GM12878 (cell line): ENCODE measurements at regions not wholly inside any gene's neighbourhood (a gene's known extent, or its start where the extent isn't known, plus 50 kb on each side); places are given as distances from the start of the nearest gene placed in this dataset. TPM values are rescaled to one million over a fixed set of nuclear protein-coding genes. Genes with fewer than 3 reads are reported as not detected.

Experiments
- CREB1 ChIP-seq: IDR thresholded peaks from 2 replicates; pipeline ENCODE4 v1.6.1; 2012; ENCODE audit warnings: low read depth, mild to moderate bottlenecking, inconsistent platforms
- RCOR1 ChIP-seq: conservative IDR thresholded peaks from 2 replicates; pipeline ENCODE4 v1.6.1; 2012; ENCODE audit warnings: low read depth, low read length, improper control_type of control experiment
- small RNA-seq: library from RNA; depleted of rRNA; stranded (forward); fragments of <200 nt; gene quantifications from one replicate; pipeline ENCODE3, GENCODE V24; 2014

- TF ChIP-seq RCOR1 (no peak), CREB1 (no peak)
These were observed 58.8 kb upstream of the FIGN start (continued) for GRCh38 chr2:163794635-163795034.

Small RNAs in the stretch of these regions (small RNA-seq; reads per million reads assigned to genes)
- not detected for gene CYP2C56P
